SK-N-SH treated with all-trans-retinoic acid at 6 μM for 48 hours (cell line): ENCODE measurements at regions not wholly inside any gene's neighbourhood (a gene's known extent, or its start where the extent isn't known, plus 50 kb on each side); places are given as distances from the start of the nearest gene placed in this dataset.

Source experiments
- ARNTL ChIP-seq: fragments of 450-650 bp; formaldehyde crosslinking; IDR thresholded peaks from 2 replicates; pipeline ENCODE4 v1.5.0; 2020; ENCODE audit warnings: low read depth, mild to moderate bottlenecking, moderate library complexity, borderline replicate concordance
- CSDC2 ChIP-seq: fragments of 250-450 bp; sonication (Bioruptor Pico); IDR thresholded peaks from 2 replicates; pipeline ENCODE4 v1.5.0; 2020; ENCODE audit warnings: mild to moderate bottlenecking, moderate library complexity
- ESRRG ChIP-seq: fragments of 250-450 bp; sonication (Bioruptor Pico); IDR thresholded peaks from 2 replicates; pipeline ENCODE4 v1.6.1; 2021; ENCODE audit warnings: mild to moderate bottlenecking
- RARB ChIP-seq: fragments of 250-450 bp; sonication (Bioruptor Pico); IDR thresholded peaks from 2 replicates; pipeline ENCODE4 v1.8.0; 2021; ENCODE audit warnings: mild to moderate bottlenecking, moderate library complexity
- TOX ChIP-seq: fragments of 250-450 bp; sonication (Bioruptor Pico); IDR thresholded peaks from 2 replicates; pipeline ENCODE4 v1.8.0; 2021; ENCODE audit warnings: mild to moderate bottlenecking, moderate library complexity, borderline replicate concordance
- ZFP3 ChIP-seq: fragments of 250-450 bp; sonication (Bioruptor Pico); IDR thresholded peaks from 2 replicates; pipeline ENCODE4 v1.5.0; 2020; ENCODE audit warnings: mild to moderate bottlenecking, moderate library complexity
- ZNF565 ChIP-seq: fragments of 450-650 bp; formaldehyde crosslinking; conservative IDR thresholded peaks from 2 replicates; pipeline ENCODE4 v1.5.0; 2020; ENCODE audit warnings: low read depth, mild to moderate bottlenecking, moderate library complexity
- ZNF8 ChIP-seq: fragments of 450-650 bp; formaldehyde crosslinking; IDR thresholded peaks from 2 replicates; pipeline ENCODE4 v1.5.0; 2020; ENCODE audit warnings: mild to moderate bottlenecking, moderate library complexity
- TF ChIP-seq, protein P1 (sequence below): fragments of 250-450 bp; sonication (Bioruptor Pico); IDR thresholded peaks from 2 replicates; pipeline ENCODE4 v1.8.0; 2020; ENCODE audit warnings: mild to moderate bottlenecking, moderate library complexity, borderline replicate concordance
- TF ChIP-seq, protein P2 (sequence below): fragments of 250-450 bp; sonication (Bioruptor Pico); IDR thresholded peaks from 2 replicates; pipeline ENCODE4 v1.5.1; 2020; ENCODE audit warnings: low read depth, mild to moderate bottlenecking, moderate library complexity
- TF ChIP-seq, protein P3 (sequence below): fragments of 250-450 bp; sonication (Bioruptor Pico); IDR thresholded peaks from 2 replicates; pipeline ENCODE4 v1.8.0; 2021; ENCODE audit warnings: low read depth, mild to moderate bottlenecking, moderate library complexity, borderline replicate concordance

DNA sequence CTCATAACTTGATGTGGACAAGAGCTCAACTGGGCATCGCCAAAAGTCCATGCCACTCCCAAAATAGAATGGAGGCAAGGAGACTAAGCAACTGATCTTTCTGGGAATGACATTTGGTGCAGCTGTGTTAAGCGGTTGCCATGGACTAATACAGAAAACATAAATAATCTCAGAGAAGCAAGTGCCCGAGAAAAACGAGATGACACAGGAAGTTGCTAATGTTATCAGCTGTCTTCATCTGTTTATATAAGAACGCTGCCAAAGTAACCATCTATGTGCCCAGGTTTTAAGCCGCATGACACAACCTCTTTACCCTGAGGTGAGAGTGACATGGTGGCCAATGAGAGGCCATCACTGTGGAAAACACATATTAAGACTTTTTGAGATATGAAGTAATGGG is 54.9 kb upstream of the SACS start:
- TF ChIP-seq, protein P1, sequence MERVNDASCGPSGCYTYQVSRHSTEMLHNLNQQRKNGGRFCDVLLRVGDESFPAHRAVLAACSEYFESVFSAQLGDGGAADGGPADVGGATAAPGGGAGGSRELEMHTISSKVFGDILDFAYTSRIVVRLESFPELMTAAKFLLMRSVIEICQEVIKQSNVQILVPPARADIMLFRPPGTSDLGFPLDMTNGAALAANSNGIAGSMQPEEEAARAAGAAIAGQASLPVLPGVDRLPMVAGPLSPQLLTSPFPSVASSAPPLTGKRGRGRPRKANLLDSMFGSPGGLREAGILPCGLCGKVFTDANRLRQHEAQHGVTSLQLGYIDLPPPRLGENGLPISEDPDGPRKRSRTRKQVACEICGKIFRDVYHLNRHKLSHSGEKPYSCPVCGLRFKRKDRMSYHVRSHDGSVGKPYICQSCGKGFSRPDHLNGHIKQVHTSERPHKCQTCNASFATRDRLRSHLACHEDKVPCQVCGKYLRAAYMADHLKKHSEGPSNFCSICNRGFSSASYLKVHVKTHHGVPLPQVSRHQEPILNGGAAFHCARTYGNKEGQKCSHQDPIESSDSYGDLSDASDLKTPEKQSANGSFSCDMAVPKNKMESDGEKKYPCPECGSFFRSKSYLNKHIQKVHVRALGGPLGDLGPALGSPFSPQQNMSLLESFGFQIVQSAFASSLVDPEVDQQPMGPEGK (CRISPR knock-in tag), result no peak
- TF ChIP-seq TOX (CRISPR knock-in tag) (no peak), ZFP3 (CRISPR knock-in tag) (0 out of 2 replicates have a peak, but pooled peaks have one; percentile 13), ARNTL (CRISPR knock-in tag) (no peak), RARB (CRISPR knock-in tag) (no peak), CSDC2 (CRISPR knock-in tag) (no peak), ZNF565 (CRISPR knock-in tag) (no peak), ZNF8 (CRISPR knock-in tag) (no peak), ESRRG (CRISPR knock-in tag) (no peak)
- TF ChIP-seq, protein P2, sequence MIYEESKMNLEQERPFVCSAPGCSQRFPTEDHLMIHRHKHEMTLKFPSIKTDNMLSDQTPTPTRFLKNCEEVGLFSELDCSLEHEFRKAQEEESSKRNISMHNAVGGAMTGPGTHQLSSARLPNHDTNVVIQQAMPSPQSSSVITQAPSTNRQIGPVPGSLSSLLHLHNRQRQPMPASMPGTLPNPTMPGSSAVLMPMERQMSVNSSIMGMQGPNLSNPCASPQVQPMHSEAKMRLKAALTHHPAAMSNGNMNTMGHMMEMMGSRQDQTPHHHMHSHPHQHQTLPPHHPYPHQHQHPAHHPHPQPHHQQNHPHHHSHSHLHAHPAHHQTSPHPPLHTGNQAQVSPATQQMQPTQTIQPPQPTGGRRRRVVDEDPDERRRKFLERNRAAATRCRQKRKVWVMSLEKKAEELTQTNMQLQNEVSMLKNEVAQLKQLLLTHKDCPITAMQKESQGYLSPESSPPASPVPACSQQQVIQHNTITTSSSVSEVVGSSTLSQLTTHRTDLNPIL (CRISPR knock-in tag), result peak; percentile 62; the same call in 1 of the 2 replicates
- TF ChIP-seq, protein P3, sequence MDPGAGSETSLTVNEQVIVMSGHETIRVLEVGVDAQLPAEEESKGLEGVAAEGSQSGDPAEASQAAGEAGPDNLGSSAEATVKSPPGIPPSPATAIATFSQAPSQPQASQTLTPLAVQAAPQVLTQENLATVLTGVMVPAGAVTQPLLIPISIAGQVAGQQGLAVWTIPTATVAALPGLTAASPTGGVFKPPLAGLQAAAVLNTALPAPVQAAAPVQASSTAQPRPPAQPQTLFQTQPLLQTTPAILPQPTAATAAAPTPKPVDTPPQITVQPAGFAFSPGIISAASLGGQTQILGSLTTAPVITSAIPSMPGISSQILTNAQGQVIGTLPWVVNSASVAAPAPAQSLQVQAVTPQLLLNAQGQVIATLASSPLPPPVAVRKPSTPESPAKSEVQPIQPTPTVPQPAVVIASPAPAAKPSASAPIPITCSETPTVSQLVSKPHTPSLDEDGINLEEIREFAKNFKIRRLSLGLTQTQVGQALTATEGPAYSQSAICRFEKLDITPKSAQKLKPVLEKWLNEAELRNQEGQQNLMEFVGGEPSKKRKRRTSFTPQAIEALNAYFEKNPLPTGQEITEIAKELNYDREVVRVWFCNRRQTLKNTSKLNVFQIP (CRISPR knock-in tag), result no peak
